Keratinocyte (primary cell): ENCODE measurements at regions not wholly inside any gene's neighbourhood (a gene's known extent, or its start where the extent isn't known, plus 50 kb on each side); places are given as distances from the start of the nearest gene placed in this dataset.

Experiments used
- DNase-seq: peaks from one replicate; pipeline ENCODE4 v3.0.0-alpha.2; 2011; ENCODE audit warnings: low read depth, missing footprints, low spot score
- FAIRE-seq: peaks from 2 replicates; lab custom pipeline; 2011; peaks lifted over from hg19 to GRCh38; lab: Jason Lieb, UNC
- H2AFZ ChIP-seq: 2 replicates; pipeline ENCODE4 v1.6.0; 2012; ENCODE audit warnings: low read length, control low read depth, inconsistent platforms; ENCODE audit not compliant: control insufficient read depth
- H3K27ac ChIP-seq: 2 replicates; pipeline ENCODE4 v1.5.1; 2011; ENCODE audit warnings: low read length; ENCODE audit not compliant: control insufficient read depth, insufficient read depth
- H3K27me3 ChIP-seq: 3 replicates; pipeline ENCODE4 v1.6.0; 2011; ENCODE audit warnings: low read length; ENCODE audit not compliant: control insufficient read depth, insufficient read depth; ENCODE audit errors: extremely low read depth
- H3K36me3 ChIP-seq, 2 experiments: 2 replicates in 1 of 2; 3 replicates in 1 of 2; pipeline ENCODE4 v1.5.1; 2011; ENCODE audit warnings: low read length in 2 of 2, mild to moderate bottlenecking in 1 of 2; ENCODE audit not compliant: control insufficient read depth in 2 of 2, insufficient read depth in 2 of 2; ENCODE audit errors: extremely low read depth in 1 of 2
- H3K4me1 ChIP-seq: 3 replicates; pipeline ENCODE4 v1.5.1; 2011; ENCODE audit warnings: low read length; ENCODE audit not compliant: control insufficient read depth, insufficient read depth; ENCODE audit errors: extremely low read depth
- H3K4me2 ChIP-seq: 3 replicates; pipeline ENCODE4 v1.6.0; 2011; ENCODE audit warnings: low read depth, low read length; ENCODE audit not compliant: control insufficient read depth, insufficient read depth; ENCODE audit errors: extremely low read depth
- H3K4me3 ChIP-seq, 3 experiments: fragments of 200-600 bp in 1 of 3; sonication (generic) in 1 of 3; 2 replicates in 2 of 3; 3 replicates in 1 of 3; pipeline ENCODE4 v1.5.1; 2011 to 2016; ENCODE audit warnings: low read length in 3 of 3, mild to moderate bottlenecking in 3 of 3, control low read depth in 2 of 3, inconsistent platforms in 1 of 3, low read depth in 1 of 3, mixed read lengths in 1 of 3, mixed run types in 1 of 3, moderate library complexity in 1 of 3; ENCODE audit not compliant: control insufficient read depth in 2 of 3, insufficient read depth in 2 of 3; ENCODE audit errors: extremely low read depth in 1 of 3
- H3K79me2 ChIP-seq: 2 replicates; pipeline ENCODE4 v1.6.0; 2012; ENCODE audit warnings: low read length; ENCODE audit not compliant: control insufficient read depth, insufficient read depth
- H3K9ac ChIP-seq: 3 replicates; pipeline ENCODE4 v1.6.0; 2011; ENCODE audit warnings: low read length; ENCODE audit not compliant: control insufficient read depth, insufficient read depth; ENCODE audit errors: extremely low read depth
- H3K9me1 ChIP-seq: 3 replicates; pipeline ENCODE4 v1.6.0; 2011; ENCODE audit warnings: low read length; ENCODE audit not compliant: control insufficient read depth, insufficient read depth; ENCODE audit errors: extremely low read depth
- H3K9me3 ChIP-seq: 2 replicates; pipeline ENCODE4 v1.5.1; 2012; ENCODE audit warnings: low read depth, low read length; ENCODE audit not compliant: control insufficient read depth
- H4K20me1 ChIP-seq: 3 replicates; pipeline ENCODE4 v1.6.0; 2011; ENCODE audit warnings: low read length; ENCODE audit not compliant: control insufficient read depth, insufficient read depth; ENCODE audit errors: extremely low read depth
- CTCF ChIP-seq, 3 experiments: IDR thresholded peaks in 1 of 3; conservative IDR thresholded peaks in 1 of 3; optimal IDR thresholded peaks in 1 of 3; 2 replicates in 2 of 3; 3 replicates in 1 of 3; pipeline versions ENCODE3 to v1.5.1; 2011; ENCODE audit warnings: low read length in 3 of 3, mild to moderate bottlenecking in 3 of 3, moderate library complexity in 2 of 3, control low read depth in 1 of 3, inconsistent platforms in 1 of 3; ENCODE audit not compliant: insufficient read depth in 2 of 3; ENCODE audit errors: extremely low read depth in 1 of 3
- EZH2 ChIP-seq: IDR thresholded peaks from one replicate; pipeline ENCODE4 v1.6.1; 2012; ENCODE audit warnings: inconsistent platforms, mild to moderate bottlenecking, low read length, moderate library complexity
- dilution Hi-C: fragments of 300-500 bp; cut with MboI; formaldehyde crosslinking; loops from one replicate; pipeline ENCODE4 v1.7.0; 2020; ENCODE audit warnings: low sequenced_read_pairs; ENCODE audit not compliant: extremely low pct_ligation_motif_present

DNA sequence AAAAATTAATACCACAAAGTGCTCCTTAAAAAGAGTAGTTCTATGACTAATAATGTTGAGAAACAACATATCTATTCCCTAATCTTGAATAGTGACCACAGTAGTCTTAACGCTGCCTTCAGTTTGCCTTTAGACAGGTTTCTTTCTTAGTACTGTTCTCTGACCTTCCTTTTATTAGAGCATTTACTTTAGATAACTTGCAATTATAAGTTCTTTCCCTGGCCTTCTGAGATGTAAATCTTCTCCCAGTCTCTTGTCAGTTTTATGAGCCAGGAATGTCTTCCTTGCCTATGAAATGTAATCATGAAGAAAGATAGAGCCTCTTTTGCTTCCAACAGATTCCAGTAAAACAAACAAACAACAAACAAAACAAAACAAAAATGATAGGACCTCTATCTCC lies 1119.8 kb upstream of the LRRTM3 start:
- TF ChIP-seq EZH2 (no peak), CTCF (optimal IDR thresholded peaks at IDR 0.05 in 1 of 3, IDR thresholded peaks at IDR 0.05 in 1 of 3, conservative IDR thresholded peaks at IDR 0.05 in 1 of 3; ENCODE audit: extremely low read depth in 1 of 3, insufficient read depth in 2 of 3, low read length in 3 of 3) (no peak)
- H3K9ac ChIP-seq: no peak overlapping the region
- H3K36me3 ChIP-seq: no peaks in the 10 kb centered on the region
- no peak overlapping the region for H3K4me2 ChIP-seq
- no peaks in the 10 kb centered on the region for H3K9me1 ChIP-seq
- H4K20me1 ChIP-seq: no peaks in the 10 kb centered on the region
- no peak overlapping the region for H3K27ac ChIP-seq
- FAIRE-seq (no peak), DNase-seq (no peak)
- dilution Hi-C loops: no loop called here
- no peaks in the 10 kb centered on the region for H3K9me3 ChIP-seq
- no peaks in the 10 kb centered on the region for H3K4me1 ChIP-seq
- no peaks in the 10 kb centered on the region for H3K27me3 ChIP-seq
- no peak overlapping the region for H3K4me3 ChIP-seq
- H3K79me2 ChIP-seq: no peaks in the 10 kb centered on the region
- H2AFZ ChIP-seq: no peak overlapping the region

GRCh38 chr10:65808687-65809333 lies 1117.0 kb upstream of the LRRTM3 start:
- FAIRE-seq (no peak), DNase-seq (no peak)
- dilution Hi-C loops: no loop called here
- H3K9me1 ChIP-seq: no peaks in the 10 kb centered on the region
- H3K9ac ChIP-seq: no peak overlapping the region
- H3K27me3 ChIP-seq: no peaks in the 10 kb centered on the region
- no peaks in the 10 kb centered on the region for H3K9me3 ChIP-seq
- H2AFZ ChIP-seq: no peak overlapping the region
- H3K36me3 ChIP-seq: no peaks in the 10 kb centered on the region
- no peak overlapping the region for H3K4me3 ChIP-seq
- no peaks in the 10 kb centered on the region for H3K4me1 ChIP-seq
- H3K27ac ChIP-seq: no peak overlapping the region
- TF ChIP-seq EZH2 (no peak), CTCF (optimal IDR thresholded peaks at IDR 0.05 in 1 of 3, IDR thresholded peaks at IDR 0.05 in 1 of 3, conservative IDR thresholded peaks at IDR 0.05 in 1 of 3; ENCODE audit: extremely low read depth in 1 of 3, insufficient read depth in 2 of 3, low read length in 3 of 3) (no peak)
- H3K4me2 ChIP-seq: no peak overlapping the region
- H3K79me2 ChIP-seq: no peaks in the 10 kb centered on the region
- H4K20me1 ChIP-seq: no peaks in the 10 kb centered on the region
